IPS-NIHi7 (cell line): ENCODE measurements at regions not wholly inside any gene's neighbourhood (a gene's known extent, or its start where the extent isn't known, plus 50 kb on each side); places are given as distances from the start of the nearest gene placed in this dataset.
"Not testable (repeated sequence)": the region's sequence is repeated elsewhere in the genome, so short reads cannot be mapped to it uniquely, and the experiment has no call there.

Experiments used
- DNase-seq: peaks from one replicate; pipeline ENCODE4 v3.0.0; 2012; ENCODE audit warnings: mixed read lengths; ENCODE audit errors: extremely low spot score

GRCh38 chr6:167662075-167662880 is 164.4 kb upstream of the AFDN start:
- no peak for DNase-seq

GRCh38 chr6:167662881-167663205 is 163.9 kb upstream of the AFDN start:
- DNase-seq = no peak

GRCh38 chr6:167663316-167663715 is 163.4 kb upstream of the AFDN start:
- DNase-seq = no peak

GRCh38 chr6:167663784-167664443 is 162.8 kb upstream of the AFDN start:
- no peak for DNase-seq

- DNase-seq = no peak
These were observed 161.7 kb upstream of the AFDN start for GRCh38 chr6:167664678-167665660.

- no peak for DNase-seq
These were observed 160.9 kb upstream of the AFDN start for GRCh38 chr6:167665698-167666330.

- no peak for DNase-seq
These were observed 160.0 kb upstream of the AFDN start for GRCh38 chr6:167666571-167667203.

GRCh38 chr6:167667204-167668018 is 159.3 kb upstream of the AFDN start:
- DNase-seq = no peak

GRCh38 chr6:167668019-167668753 is 158.5 kb upstream of the AFDN start:
- DNase-seq = no peak

GRCh38 chr6:167668754-167669552 is 157.8 kb upstream of the AFDN start:
- DNase-seq = no peak

- DNase-seq = no peak
These were observed 157.2 kb upstream of the AFDN start for GRCh38 chr6:167669553-167669849.

- no peak for DNase-seq
These were observed 156.6 kb upstream of the AFDN start for GRCh38 chr6:167669870-167670802.

- no peak for DNase-seq
These were observed 155.8 kb upstream of the AFDN start for GRCh38 chr6:167670938-167671338.

GRCh38 chr6:167671379-167671976 is 155.2 kb upstream of the AFDN start:
- DNase-seq = not testable (repeated sequence)

GRCh38 chr6:167671977-167672687 is 154.6 kb upstream of the AFDN start:
- no peak for DNase-seq

GRCh38 chr6:167672738-167673137 is 154.0 kb upstream of the AFDN start:
- no peak for DNase-seq

GRCh38 chr6:167673946-167674345 is 152.8 kb upstream of the AFDN start:
- DNase-seq = no peak
